ENCODE measurements at regions not wholly inside any gene's neighbourhood (a gene's known extent, or its start where the extent isn't known, plus 50 kb on each side); places are given as distances from the start of the nearest gene placed in this dataset.

DNA sequence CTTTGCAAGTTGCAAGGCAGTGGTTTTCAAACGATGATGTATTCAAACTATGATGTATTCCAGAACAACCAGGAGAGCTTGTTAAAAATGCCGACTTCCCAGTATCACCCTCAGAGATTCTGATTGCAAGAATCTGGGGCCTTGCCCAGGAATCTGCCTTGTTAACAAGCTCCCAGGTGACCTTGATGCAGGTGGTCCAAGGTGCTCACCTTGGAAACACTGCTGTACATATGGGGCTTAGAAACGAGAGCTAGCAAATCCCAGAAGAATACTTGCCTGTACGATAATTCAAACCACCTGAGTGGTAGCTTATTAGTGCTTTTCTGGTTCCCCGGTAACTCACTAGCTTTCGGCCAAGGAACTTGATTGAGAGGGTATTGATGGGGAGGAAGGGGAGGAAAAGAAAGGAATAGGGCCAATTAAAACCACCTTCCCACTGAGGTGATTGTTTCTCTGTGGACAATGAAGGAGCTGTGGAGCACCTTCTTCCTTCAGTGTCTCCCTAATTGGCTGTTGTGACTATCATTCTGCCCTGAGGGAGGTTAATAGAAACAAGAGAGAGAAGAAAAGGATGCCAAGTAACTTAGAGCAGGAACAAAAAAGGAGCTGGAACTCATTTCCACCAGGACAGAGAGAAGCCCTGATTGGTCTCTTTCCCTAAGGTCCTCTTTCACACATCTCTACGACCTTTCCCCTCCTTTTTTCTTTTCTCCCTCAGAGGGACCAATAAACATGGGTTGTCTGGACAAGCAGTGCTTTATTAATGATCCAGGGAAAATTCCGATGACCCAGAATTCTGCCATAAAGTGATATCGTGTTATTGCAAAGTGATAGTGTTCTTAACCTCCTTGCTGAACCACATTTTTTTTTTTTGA is 218.8 kb downstream of the TMEM167A start:
- H4K20me1 ChIP-seq (ENCODE audit: insufficient read depth, low read length) = no peaks in the 10 kb centered on the region

DNA sequence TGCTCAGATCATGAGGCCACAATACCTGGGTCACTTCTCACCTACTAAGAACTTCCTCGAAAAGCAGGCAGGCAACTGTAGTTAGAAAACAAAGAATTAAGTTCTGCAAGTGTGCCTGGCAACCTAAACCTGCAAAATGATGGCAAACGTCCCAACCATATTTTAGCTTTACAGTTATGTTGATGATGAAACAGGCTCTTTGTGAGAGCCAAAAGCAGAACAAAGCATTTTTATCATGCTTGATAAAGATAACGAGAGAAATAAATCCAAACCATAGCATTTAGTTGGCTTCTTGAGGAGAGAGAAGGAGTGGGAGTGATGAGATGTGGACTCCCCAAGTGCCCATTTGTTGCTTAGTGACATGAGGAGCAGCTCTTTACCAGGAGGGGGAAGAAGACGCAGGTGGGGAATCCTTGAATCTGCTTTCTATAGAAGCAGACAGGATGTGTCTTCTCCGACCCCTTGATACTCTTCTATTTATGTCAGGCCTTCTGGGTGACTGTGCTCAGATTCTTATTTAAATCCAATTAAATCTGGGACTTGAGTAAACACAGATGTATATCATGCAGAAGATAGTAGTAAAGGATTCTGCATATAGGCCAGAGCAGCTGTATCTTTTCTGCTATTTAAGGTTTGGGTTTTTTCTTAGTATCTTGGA is 221.2 kb downstream of the TMEM167A start:
- H3K36me3 ChIP-seq (replicated peaks; ENCODE audit: insufficient read depth, low read length) = no peaks in the 10 kb centered on the region
- TF ChIP-seq, protein P1, sequence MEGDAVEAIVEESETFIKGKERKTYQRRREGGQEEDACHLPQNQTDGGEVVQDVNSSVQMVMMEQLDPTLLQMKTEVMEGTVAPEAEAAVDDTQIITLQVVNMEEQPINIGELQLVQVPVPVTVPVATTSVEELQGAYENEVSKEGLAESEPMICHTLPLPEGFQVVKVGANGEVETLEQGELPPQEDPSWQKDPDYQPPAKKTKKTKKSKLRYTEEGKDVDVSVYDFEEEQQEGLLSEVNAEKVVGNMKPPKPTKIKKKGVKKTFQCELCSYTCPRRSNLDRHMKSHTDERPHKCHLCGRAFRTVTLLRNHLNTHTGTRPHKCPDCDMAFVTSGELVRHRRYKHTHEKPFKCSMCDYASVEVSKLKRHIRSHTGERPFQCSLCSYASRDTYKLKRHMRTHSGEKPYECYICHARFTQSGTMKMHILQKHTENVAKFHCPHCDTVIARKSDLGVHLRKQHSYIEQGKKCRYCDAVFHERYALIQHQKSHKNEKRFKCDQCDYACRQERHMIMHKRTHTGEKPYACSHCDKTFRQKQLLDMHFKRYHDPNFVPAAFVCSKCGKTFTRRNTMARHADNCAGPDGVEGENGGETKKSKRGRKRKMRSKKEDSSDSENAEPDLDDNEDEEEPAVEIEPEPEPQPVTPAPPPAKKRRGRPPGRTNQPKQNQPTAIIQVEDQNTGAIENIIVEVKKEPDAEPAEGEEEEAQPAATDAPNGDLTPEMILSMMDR (IDR thresholded peaks at IDR 0.05; ENCODE audit: low read length) = no peak
- no peak for TF ChIP-seq EZH2phosphoT487 (IDR thresholded peaks at IDR 0.05; ENCODE audit: low read length)
- no peaks in the 10 kb centered on the region for H3K79me2 ChIP-seq (ENCODE audit: low read length)
- no peaks in the 10 kb centered on the region for H4K20me1 ChIP-seq (ENCODE audit: insufficient read depth, low read length)
- H3K4me1 ChIP-seq (ENCODE audit: low read length) = no peaks in the 10 kb centered on the region
- H3K27ac ChIP-seq (ENCODE audit: low read length) = no peak overlapping the region
- H3K4me3 ChIP-seq (ENCODE audit: low read length) = no peak overlapping the region
- H3K9ac ChIP-seq (ENCODE audit: low read length) = no peak overlapping the region
- no peaks in the 10 kb centered on the region for H3F3A ChIP-seq (ENCODE audit: insufficient read depth, low read length)
- H3K4me2 ChIP-seq (ENCODE audit: low read depth, low read length) = no peak overlapping the region
- DNase-seq = no peak
- H3K27me3 ChIP-seq (replicated peaks; ENCODE audit: insufficient read depth, low read length) = no peaks in the 10 kb centered on the region
- H3K9me2 ChIP-seq (replicated peaks; ENCODE audit: insufficient read depth, low read length) = no peaks in the 10 kb centered on the region
- H3K9me3 ChIP-seq (replicated peaks; ENCODE audit: insufficient read depth, low read length) = no peaks in the 10 kb centered on the region
- H2AFZ ChIP-seq (ENCODE audit: low read length) = no peak overlapping the region

More for the DNA sequence above, 218.8 kb downstream of the TMEM167A start:
- TF ChIP-seq EZH2 (optimal IDR thresholded peaks at IDR 0.05; ENCODE audit: low read depth, low read length) (no peak), EZH2phosphoT487 (IDR thresholded peaks at IDR 0.05; ENCODE audit: low read length) (no peak)
- TF ChIP-seq, protein P1 (IDR thresholded peaks at IDR 0.05; ENCODE audit: low read length) = no peak
- no peaks in the 10 kb centered on the region for H3K9me2 ChIP-seq (replicated peaks; ENCODE audit: insufficient read depth, low read length)
- H3K36me3 ChIP-seq (replicated peaks; ENCODE audit: insufficient read depth, low read length) = no peaks in the 10 kb centered on the region
- H3K79me2 ChIP-seq (ENCODE audit: low read length) = no peaks in the 10 kb centered on the region
- no peak overlapping the region for H3K4me2 ChIP-seq (ENCODE audit: low read depth, low read length)
- DNase-seq = no peak
- no peak overlapping the region for H3K4me3 ChIP-seq (ENCODE audit: low read length)
- no peaks in the 10 kb centered on the region for H3F3A ChIP-seq (ENCODE audit: insufficient read depth, low read length)
- no peak overlapping the region for H3K9ac ChIP-seq (ENCODE audit: low read length)
- H3K4me1 ChIP-seq (ENCODE audit: low read length) = no peaks in the 10 kb centered on the region
- H3K27me3 ChIP-seq (replicated peaks; ENCODE audit: insufficient read depth, low read length) = no peaks in the 10 kb centered on the region
- H3K9me3 ChIP-seq (replicated peaks; ENCODE audit: insufficient read depth, low read length) = no peaks in the 10 kb centered on the region
- no peak overlapping the region for H3K27ac ChIP-seq (ENCODE audit: low read length)
- H2AFZ ChIP-seq (ENCODE audit: low read length) = no peak overlapping the region

DNA sequence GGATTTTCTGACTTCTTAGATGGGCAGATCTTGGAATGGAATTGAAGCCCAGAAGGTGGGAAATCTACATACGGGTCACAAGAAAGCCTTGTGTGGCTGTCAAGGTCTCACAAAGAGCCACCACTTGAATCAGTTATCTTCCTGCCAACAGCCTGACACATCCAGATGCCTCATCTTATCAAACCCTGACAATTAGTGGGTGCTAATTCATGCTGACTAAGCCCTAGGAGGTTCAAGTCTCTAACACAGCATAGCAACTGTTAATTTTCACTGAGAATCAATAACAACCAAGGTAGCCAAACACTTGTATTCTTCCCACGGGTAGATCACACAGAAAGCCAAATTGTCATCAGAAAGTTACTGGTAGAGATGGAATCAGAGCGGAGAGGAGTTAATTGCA is 222.2 kb downstream of the TMEM167A start:
- H3K9me3 ChIP-seq (replicated peaks; ENCODE audit: insufficient read depth, low read length) = no peaks in the 10 kb centered on the region
- H3K9me2 ChIP-seq (replicated peaks; ENCODE audit: insufficient read depth, low read length) = no peaks in the 10 kb centered on the region
- no peaks in the 10 kb centered on the region for H3K79me2 ChIP-seq (ENCODE audit: low read length)
- no peaks in the 10 kb centered on the region for H3F3A ChIP-seq (ENCODE audit: insufficient read depth, low read length)
- no peak overlapping the region for H3K9ac ChIP-seq (ENCODE audit: low read length)
- no peak overlapping the region for H2AFZ ChIP-seq (ENCODE audit: low read length)
- no peaks in the 10 kb centered on the region for H4K20me1 ChIP-seq (ENCODE audit: insufficient read depth, low read length)
- H3K27ac ChIP-seq (ENCODE audit: low read length) = no peak overlapping the region
- no peaks in the 10 kb centered on the region for H3K27me3 ChIP-seq (replicated peaks; ENCODE audit: insufficient read depth, low read length)
- DNase-seq = no peak
- TF ChIP-seq, protein P1 (IDR thresholded peaks at IDR 0.05; ENCODE audit: low read length) = no peak
- TF ChIP-seq EZH2phosphoT487 (IDR thresholded peaks at IDR 0.05; ENCODE audit: low read length) (no peak), EZH2 (optimal IDR thresholded peaks at IDR 0.05; ENCODE audit: low read depth, low read length) (no peak)
- H3K4me1 ChIP-seq (ENCODE audit: low read length) = no peaks in the 10 kb centered on the region
- H3K4me2 ChIP-seq (ENCODE audit: low read depth, low read length) = no peak overlapping the region
- no peaks in the 10 kb centered on the region for H3K36me3 ChIP-seq (replicated peaks; ENCODE audit: insufficient read depth, low read length)
- H3K4me3 ChIP-seq (ENCODE audit: low read length) = no peak overlapping the region

Measured in MM.1S (cell line).